ENCODE measurements at regions not wholly inside any gene's neighbourhood (a gene's known extent, or its start where the extent isn't known, plus 50 kb on each side); places are given as distances from the start of the nearest gene placed in this dataset.
A peak's percentile ranks its signal among the peaks of the same experiment; 100 is the strongest.

DNA sequence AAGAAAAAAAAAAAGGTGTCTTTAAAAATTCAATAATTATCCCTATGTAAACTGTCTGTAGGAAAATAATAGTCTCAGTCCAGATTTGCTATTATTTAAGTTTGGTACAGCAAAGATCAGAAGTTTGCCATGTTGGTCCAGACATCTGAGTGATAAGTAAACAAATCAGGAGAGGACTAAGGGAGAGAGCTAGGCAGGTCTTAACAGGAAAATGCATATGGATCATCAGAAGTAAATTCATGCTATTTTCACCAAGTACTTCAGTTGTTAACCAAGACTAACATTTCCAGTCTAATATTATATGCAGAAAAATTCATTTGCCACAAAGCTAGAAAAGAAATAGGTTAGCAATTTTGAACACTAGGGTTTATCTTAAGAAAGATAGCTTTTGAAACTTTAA is 95.0 kb upstream of the STK17B start:
- no peak overlapping the region for H3K4me3 ChIP-seq (ENCODE audit: low read depth, poor library complexity, severe bottlenecking)
- intact Hi-C loops (cut with DNase I; ENCODE audit: low total_unique reads), result no loop called here
- TF ChIP-seq, protein P1, sequence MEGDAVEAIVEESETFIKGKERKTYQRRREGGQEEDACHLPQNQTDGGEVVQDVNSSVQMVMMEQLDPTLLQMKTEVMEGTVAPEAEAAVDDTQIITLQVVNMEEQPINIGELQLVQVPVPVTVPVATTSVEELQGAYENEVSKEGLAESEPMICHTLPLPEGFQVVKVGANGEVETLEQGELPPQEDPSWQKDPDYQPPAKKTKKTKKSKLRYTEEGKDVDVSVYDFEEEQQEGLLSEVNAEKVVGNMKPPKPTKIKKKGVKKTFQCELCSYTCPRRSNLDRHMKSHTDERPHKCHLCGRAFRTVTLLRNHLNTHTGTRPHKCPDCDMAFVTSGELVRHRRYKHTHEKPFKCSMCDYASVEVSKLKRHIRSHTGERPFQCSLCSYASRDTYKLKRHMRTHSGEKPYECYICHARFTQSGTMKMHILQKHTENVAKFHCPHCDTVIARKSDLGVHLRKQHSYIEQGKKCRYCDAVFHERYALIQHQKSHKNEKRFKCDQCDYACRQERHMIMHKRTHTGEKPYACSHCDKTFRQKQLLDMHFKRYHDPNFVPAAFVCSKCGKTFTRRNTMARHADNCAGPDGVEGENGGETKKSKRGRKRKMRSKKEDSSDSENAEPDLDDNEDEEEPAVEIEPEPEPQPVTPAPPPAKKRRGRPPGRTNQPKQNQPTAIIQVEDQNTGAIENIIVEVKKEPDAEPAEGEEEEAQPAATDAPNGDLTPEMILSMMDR (IDR thresholded peaks at IDR 0.05), result no peak
- no peak for TF ChIP-seq POLR2A (IDR thresholded peaks at IDR 0.05)
- no peak for DNase-seq (ENCODE audit: low spot score in 2 of 2)

GRCh38 chr2:196266855-196267254 is 95.5 kb upstream of the STK17B start:
- H3K4me3 ChIP-seq (ENCODE audit: low read depth, poor library complexity, severe bottlenecking), result no peak overlapping the region
- TF ChIP-seq, protein P1 (IDR thresholded peaks at IDR 0.05), result no peak
- TF ChIP-seq POLR2A (IDR thresholded peaks at IDR 0.05), result no peak
- DNase-seq (ENCODE audit: low spot score in 2 of 2), result no peak
- intact Hi-C loops (cut with DNase I; ENCODE audit: low total_unique reads), result no loop called here

GRCh38 chr2:196268025-196268424 is 96.6 kb upstream of the STK17B start:
- intact Hi-C loops (cut with DNase I; ENCODE audit: low total_unique reads), result no loop called here
- no peak for DNase-seq (ENCODE audit: low spot score in 2 of 2)
- TF ChIP-seq, protein P1 (IDR thresholded peaks at IDR 0.05), result no peak
- TF ChIP-seq POLR2A (IDR thresholded peaks at IDR 0.05), result no peak
- H3K4me3 ChIP-seq (ENCODE audit: low read depth, poor library complexity, severe bottlenecking), result no peak overlapping the region
- WGBS, 2 donors, result 39 to 53% methylated on average over 1 of the region's 1 CpG

GRCh38 chr2:196268538-196269338 is 97.4 kb upstream of the STK17B start:
- DNase-seq (ENCODE audit: low spot score in 2 of 2), result no peak
- no peak for TF ChIP-seq POLR2A (IDR thresholded peaks at IDR 0.05)
- TF ChIP-seq, protein P1 (IDR thresholded peaks at IDR 0.05), result no peak
- intact Hi-C loops (cut with DNase I; ENCODE audit: low total_unique reads), result no loop called here
- H3K4me3 ChIP-seq (ENCODE audit: low read depth, poor library complexity, severe bottlenecking), result no peak overlapping the region
- WGBS, 2 donors, result 39 to 45% methylated on average over 8 of the region's 8 CpGs

DNA sequence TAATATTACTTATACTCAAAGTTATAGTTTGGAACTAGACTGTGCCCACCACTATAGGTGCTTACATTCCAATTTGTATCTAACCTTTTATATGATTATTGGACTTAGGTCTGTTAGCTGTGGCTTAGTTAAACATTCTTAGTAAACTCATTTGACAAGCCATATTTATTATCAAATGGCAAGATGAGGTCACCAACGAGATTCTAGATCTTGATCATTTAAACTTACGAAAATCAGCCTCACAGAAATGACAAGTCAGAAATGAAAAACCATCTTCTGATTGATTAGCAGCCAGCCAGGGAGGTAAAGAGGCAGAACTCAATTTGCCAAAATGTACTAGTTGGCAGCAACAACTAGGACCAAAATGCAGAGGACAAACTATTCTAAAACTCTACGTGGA is 100.4 kb upstream of the STK17B start:
- no peak overlapping the region for H3K4me3 ChIP-seq (ENCODE audit: low read depth, poor library complexity, severe bottlenecking)
- intact Hi-C loops (cut with DNase I; ENCODE audit: low total_unique reads), result no loop called here
- WGBS, 2 donors, result 87 to 91% methylated on average over 3 of the region's 3 CpGs
- no peak for TF ChIP-seq POLR2A (IDR thresholded peaks at IDR 0.05)
- TF ChIP-seq, protein P1 (IDR thresholded peaks at IDR 0.05), result no peak
- DNase-seq (ENCODE audit: low spot score in 2 of 2), result no peak

GRCh38 chr2:196274387-196274809 is 103.0 kb upstream of the STK17B start:
- no peak for TF ChIP-seq POLR2A (IDR thresholded peaks at IDR 0.05)
- TF ChIP-seq, protein P1 (IDR thresholded peaks at IDR 0.05), result no peak
- intact Hi-C loops (cut with DNase I; ENCODE audit: low total_unique reads), result no loop called here
- H3K4me3 ChIP-seq (ENCODE audit: low read depth, poor library complexity, severe bottlenecking), result no peak overlapping the region
- whole genome bisulfite sequencing, 2 donors, result 11% methylated on average over 1 of the region's 1 CpG
- DNase-seq (ENCODE audit: low spot score in 2 of 2), result peak in 1 of 2 donors; percentile 43

Measured in lower leg skin (tissue), 4 donors.